ENCODE measurements at regions not wholly inside any gene's neighbourhood (a gene's known extent, or its start where the extent isn't known, plus 50 kb on each side); places are given as distances from the start of the nearest gene placed in this dataset.
"Not testable (repeated sequence)": the region's sequence is repeated elsewhere in the genome, so short reads cannot be mapped to it uniquely, and the experiment has no call there.

DNA sequence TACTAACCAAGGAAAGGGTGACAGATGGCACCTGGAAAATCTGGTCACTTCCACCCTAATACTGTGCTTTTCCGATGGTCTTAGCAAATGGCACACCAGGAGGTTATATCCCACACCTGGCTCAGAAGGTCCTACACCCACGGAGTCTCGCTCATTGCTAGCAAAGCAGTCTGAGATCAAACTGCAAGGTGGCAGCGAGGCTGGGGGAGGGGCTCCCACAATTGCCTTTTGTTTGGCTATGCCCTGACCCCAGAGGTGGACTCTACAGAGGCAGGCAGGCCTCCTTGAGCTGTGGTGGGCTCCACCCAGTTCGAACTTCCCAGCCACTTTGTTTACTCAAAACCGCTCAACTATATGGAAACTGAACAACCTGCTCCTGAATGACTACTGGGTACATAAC, 50.3 kb upstream of the UGT2B15 start:
- H3K27me3 ChIP-seq; H3K27ac ChIP-seq; H3K4me1 ChIP-seq; H3K9me3 ChIP-seq; DNase-seq; H3K4me3 ChIP-seq; ATAC-seq (ENCODE audit: low FRiP score in 2 of 2); H3K36me3 ChIP-seq: not testable (repeated sequence)
- WGBS, 2 donors, result 87 to 93% methylated on average over 3 to 6 of the region's 6 CpGs

- Histone ChIP-seq H3K9me3 (no peaks in the 10 kb centered on the region), H3K36me3 (no peaks in the 10 kb centered on the region), H3K4me1 (no peaks in the 10 kb centered on the region), H3K4me3 (no peak overlapping the region), H3K27me3 (no peaks in the 10 kb centered on the region), H3K27ac (no peak overlapping the region)
- TF ChIP-seq POLR2AphosphoS5 (IDR thresholded peaks at IDR 0.05) (no peak), EP300 (IDR thresholded peaks at IDR 0.05) (no peak), POLR2A (IDR thresholded peaks at IDR 0.05) (no peak), CTCF (IDR thresholded peaks at IDR 0.05) (no peak)
- WGBS, 2 donors, result 89 to 92% methylated on average over 7 of the region's 7 CpGs
- DNase-seq (peak in 1 of 2 donors; percentile 10), ATAC-seq (ENCODE audit: low FRiP score in 2 of 2) (peak; percentile 11 to 28)
These were observed 54.0 kb upstream of the UGT2B15 start for GRCh38 chr4:68724426-68724825.

GRCh38 chr4:68724922-68725321, 54.5 kb upstream of the UGT2B15 start:
- H3K27me3 ChIP-seq, result no peaks in the 10 kb centered on the region
- DNase-seq, result peak in 1 of 2 donors; percentile 29
- no peak for TF ChIP-seq EP300 (IDR thresholded peaks at IDR 0.05)
- TF ChIP-seq CTCF (IDR thresholded peaks at IDR 0.05), result no peak
- no peak for TF ChIP-seq POLR2A (IDR thresholded peaks at IDR 0.05)
- no peak for TF ChIP-seq POLR2AphosphoS5 (IDR thresholded peaks at IDR 0.05)
- WGBS, 2 donors, result 84 to 87% methylated on average over 12 of the region's 12 CpGs
- ATAC-seq (ENCODE audit: low FRiP score in 2 of 2), result peak in 1 of 2 donors; percentile 67
- no peaks in the 10 kb centered on the region for H3K36me3 ChIP-seq
- no peak overlapping the region for H3K27ac ChIP-seq
- H3K9me3 ChIP-seq, result no peaks in the 10 kb centered on the region
- H3K4me1 ChIP-seq, result no peaks in the 10 kb centered on the region
- no peak overlapping the region for H3K4me3 ChIP-seq

GRCh38 chr4:68732653-68733466, 62.4 kb upstream of the UGT2B15 start:
- H3K4me3 ChIP-seq, result no peak overlapping the region
- DNase-seq (no peak), ATAC-seq (ENCODE audit: low FRiP score in 2 of 2) (peak; percentile 39 to 84)
- H3K27ac ChIP-seq, result no peak overlapping the region
- H3K27me3 ChIP-seq, result no peaks in the 10 kb centered on the region
- no peaks in the 10 kb centered on the region for H3K9me3 ChIP-seq
- TF ChIP-seq POLR2A (IDR thresholded peaks at IDR 0.05) (no peak), CTCF (IDR thresholded peaks at IDR 0.05) (no peak), EP300 (IDR thresholded peaks at IDR 0.05) (no peak), POLR2AphosphoS5 (IDR thresholded peaks at IDR 0.05) (no peak)
- H3K36me3 ChIP-seq, result no peaks in the 10 kb centered on the region
- peaks cover 0 to 2% (median 0%) of the 10 kb centered on the region in 4 donors for H3K4me1 ChIP-seq
- WGBS, 2 donors, result 11 to 13% methylated on average over 5 of the region's 5 CpGs

GRCh38 chr4:68734095-68734494, 63.6 kb upstream of the UGT2B15 start:
- H3K36me3 ChIP-seq, result no peaks in the 10 kb centered on the region
- no peak overlapping the region for H3K27ac ChIP-seq
- ATAC-seq (ENCODE audit: low FRiP score in 2 of 2), result no peak
- H3K27me3 ChIP-seq, result no peaks in the 10 kb centered on the region
- no peak for DNase-seq
- H3K4me3 ChIP-seq, result no peak overlapping the region
- H3K9me3 ChIP-seq, result no peaks in the 10 kb centered on the region
- H3K4me1 ChIP-seq, result peaks cover 0 to 2% (median 0%) of the 10 kb centered on the region in 4 donors
- no peak for TF ChIP-seq CTCF (IDR thresholded peaks at IDR 0.05)
- no peak for TF ChIP-seq POLR2AphosphoS5 (IDR thresholded peaks at IDR 0.05)
- TF ChIP-seq EP300 (IDR thresholded peaks at IDR 0.05), result no peak
- no peak for TF ChIP-seq POLR2A (IDR thresholded peaks at IDR 0.05)
- 55 to 63% methylated on average over 1 of the region's 1 CpG for WGBS, 2 donors
